ENCODE measurements at regions not wholly inside any gene's neighbourhood (a gene's known extent, or its start where the extent isn't known, plus 50 kb on each side); places are given as distances from the start of the nearest gene placed in this dataset.

DNA sequence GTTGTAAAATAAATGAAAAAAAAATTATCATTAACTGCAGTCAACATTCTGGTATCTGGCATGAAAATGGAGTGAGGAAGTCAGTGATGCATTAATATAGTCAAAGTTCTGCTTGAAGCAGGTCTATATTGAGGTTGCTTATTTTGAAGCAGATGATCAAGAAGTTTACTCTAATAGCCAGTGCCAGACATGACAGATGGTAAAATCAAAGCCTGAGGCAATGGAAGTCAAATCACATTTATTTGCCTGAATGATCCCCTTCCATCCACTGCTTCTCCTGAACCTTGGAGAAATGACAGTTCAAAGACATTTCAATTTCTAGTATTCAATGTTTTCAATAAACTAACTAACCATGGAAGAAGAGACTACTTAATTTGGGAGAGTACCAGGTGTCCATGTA is 430.0 kb downstream of the FAM181B start:
- TF ChIP-seq, protein P1, sequence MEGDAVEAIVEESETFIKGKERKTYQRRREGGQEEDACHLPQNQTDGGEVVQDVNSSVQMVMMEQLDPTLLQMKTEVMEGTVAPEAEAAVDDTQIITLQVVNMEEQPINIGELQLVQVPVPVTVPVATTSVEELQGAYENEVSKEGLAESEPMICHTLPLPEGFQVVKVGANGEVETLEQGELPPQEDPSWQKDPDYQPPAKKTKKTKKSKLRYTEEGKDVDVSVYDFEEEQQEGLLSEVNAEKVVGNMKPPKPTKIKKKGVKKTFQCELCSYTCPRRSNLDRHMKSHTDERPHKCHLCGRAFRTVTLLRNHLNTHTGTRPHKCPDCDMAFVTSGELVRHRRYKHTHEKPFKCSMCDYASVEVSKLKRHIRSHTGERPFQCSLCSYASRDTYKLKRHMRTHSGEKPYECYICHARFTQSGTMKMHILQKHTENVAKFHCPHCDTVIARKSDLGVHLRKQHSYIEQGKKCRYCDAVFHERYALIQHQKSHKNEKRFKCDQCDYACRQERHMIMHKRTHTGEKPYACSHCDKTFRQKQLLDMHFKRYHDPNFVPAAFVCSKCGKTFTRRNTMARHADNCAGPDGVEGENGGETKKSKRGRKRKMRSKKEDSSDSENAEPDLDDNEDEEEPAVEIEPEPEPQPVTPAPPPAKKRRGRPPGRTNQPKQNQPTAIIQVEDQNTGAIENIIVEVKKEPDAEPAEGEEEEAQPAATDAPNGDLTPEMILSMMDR (IDR thresholded peaks at IDR 0.05): no peak
- no peak for TF ChIP-seq EP300 (IDR thresholded peaks at IDR 0.05)

Data from sigmoid colon (tissue), 4 donors.